ENCODE measurements at regions not wholly inside any gene's neighbourhood (a gene's known extent, or its start where the extent isn't known, plus 50 kb on each side); places are given as distances from the start of the nearest gene placed in this dataset.
"Not testable (repeated sequence)": the region's sequence is repeated elsewhere in the genome, so short reads cannot be mapped to it uniquely, and the experiment has no call there.

DNA sequence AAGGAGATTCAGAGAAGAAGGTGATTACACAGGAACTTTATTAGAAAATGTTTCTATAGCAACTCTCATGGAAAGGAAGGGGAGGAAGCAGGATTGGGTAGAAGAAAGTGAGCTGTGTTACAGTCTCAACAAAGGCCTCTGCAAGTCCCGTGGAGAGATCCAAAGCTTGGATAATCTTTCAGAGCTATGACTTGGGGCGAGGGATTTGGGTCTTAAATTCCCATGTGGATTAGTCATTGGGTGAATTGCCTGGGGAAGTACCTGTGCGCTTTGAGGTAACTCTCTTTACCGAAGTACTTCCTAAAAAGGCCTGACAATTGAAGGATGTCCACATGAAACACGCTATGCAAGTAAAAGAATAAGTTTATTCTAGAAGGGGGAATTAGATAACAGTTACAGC is 133.8 kb upstream of the ANKRD50 start:
- ChIA-PET CTCF (no interaction called here), POLR2A (no interaction called here)

GRCh38 chr4:124839786-124840390 is 127.4 kb upstream of the ANKRD50 start:
- ChIA-PET CTCF (interaction anchor here (0.6 kb wide), 1 partner anchor 17 kb away, joined by 3 read pairs; no protein-coding TSS in a partner anchor), POLR2A (no interaction called here)

- ChIA-PET POLR2A (no interaction called here), CTCF (no interaction called here)
Observed at GRCh38 chr4:124833831-124834505, 121.4 kb upstream of the ANKRD50 start.

DNA sequence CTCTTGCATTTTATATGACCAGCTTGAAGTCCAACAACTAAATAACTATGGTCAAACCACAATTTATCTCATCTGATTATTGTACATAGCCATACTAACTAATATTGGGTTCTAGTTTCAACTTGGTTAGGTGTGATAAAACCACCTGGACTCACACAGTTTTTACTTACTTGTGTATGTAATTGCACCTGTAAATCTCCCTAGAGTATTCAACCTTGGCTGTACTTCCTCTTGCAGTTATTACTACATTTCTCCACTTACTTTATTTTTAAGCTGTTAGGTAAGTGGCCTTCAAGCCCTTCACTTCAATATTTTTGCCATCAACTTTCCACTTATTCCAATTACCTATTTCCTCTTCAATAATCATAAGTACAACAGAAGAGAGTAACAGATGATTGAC is 115.8 kb upstream of the ANKRD50 start:
- CTCF ChIA-PET: no interaction called here
- POLR2A ChIA-PET: no interaction called here

DNA sequence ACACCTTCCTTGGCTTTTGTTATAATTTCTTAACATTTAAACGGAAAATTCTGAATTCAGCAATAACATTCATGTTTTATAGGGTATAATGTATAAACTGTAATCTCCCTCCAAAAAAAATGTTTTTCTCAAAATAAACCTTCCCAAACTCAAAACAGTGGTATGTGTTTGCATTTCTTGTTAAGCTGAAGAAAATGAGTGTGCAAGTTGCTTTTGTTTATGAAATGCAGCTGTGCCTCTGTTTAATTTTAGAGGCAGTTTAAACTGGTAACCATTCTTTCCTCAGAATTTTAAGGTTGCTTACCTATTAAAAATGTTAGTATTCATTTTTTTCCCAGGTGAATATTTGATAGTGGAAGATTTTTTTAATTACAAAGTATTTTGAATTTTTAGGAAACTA is 105.0 kb upstream of the ANKRD50 start:
- POLR2A ChIA-PET: no interaction called here
- CTCF ChIA-PET: no interaction called here

DNA sequence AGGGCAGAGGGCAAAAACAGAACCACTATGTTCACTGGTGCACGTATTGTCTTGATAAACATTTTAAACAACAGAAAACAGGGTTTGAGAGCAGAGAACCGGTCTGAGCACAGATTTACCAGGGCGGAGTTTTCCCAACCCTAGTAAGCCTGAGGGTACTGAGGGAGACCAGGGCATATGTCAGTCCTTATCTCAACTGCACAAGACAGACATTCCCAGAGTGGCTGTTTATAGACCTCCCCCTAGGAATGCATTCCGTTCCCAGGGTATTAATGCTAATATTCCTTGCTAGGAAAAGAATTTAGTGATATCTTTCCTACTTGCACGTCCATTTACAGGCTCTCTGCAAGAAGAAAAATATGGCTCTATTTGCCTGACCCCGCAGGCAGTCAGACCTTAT is 99.7 kb upstream of the ANKRD50 start:
- POLR2A ChIA-PET: not testable (repeated sequence)

GRCh38 chr4:124810827-124811226 is 98.3 kb upstream of the ANKRD50 start:
- CTCF ChIA-PET: no interaction called here
- POLR2A ChIA-PET: no interaction called here

More for the DNA sequence above, 99.7 kb upstream of the ANKRD50 start:
- CTCF ChIA-PET: not testable (repeated sequence)

DNA sequence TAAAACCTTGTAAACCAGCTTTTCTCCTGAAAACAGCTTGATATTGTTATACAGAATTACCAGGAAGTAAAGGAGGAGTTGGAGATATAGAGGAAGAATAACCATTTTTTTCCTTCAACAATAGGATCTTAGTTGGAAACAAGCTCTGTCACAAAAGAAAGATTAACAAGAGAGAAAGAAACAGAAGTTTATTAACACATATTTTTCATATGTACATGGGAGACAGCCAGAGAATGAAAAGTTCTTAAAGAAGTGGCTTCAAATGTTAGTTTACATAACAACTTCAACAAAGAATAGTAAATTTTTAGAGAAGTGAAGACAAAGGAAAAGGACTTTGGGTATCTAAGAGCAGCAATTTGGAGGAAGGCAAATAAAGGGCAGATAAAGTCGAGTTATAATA is 94.9 kb upstream of the ANKRD50 start:
- CTCF ChIA-PET: no interaction called here
- POLR2A ChIA-PET: no interaction called here

- CTCF ChIA-PET: no interaction called here
- POLR2A ChIA-PET: no interaction called here
Observed at GRCh38 chr4:124806403-124806802, 93.9 kb upstream of the ANKRD50 start.

- POLR2A ChIA-PET: no interaction called here
- CTCF ChIA-PET: no interaction called here
Observed at GRCh38 chr4:124804584-124804983, 92.1 kb upstream of the ANKRD50 start.

GRCh38 chr4:124804041-124804440 is 91.5 kb upstream of the ANKRD50 start:
- ChIA-PET POLR2A (no interaction called here), CTCF (no interaction called here)

GRCh38 chr4:124803641-124804040 is 91.1 kb upstream of the ANKRD50 start:
- POLR2A ChIA-PET: no interaction called here
- CTCF ChIA-PET: no interaction called here

GRCh38 chr4:124803026-124803425 is 90.5 kb upstream of the ANKRD50 start:
- POLR2A ChIA-PET: no interaction called here
- CTCF ChIA-PET: no interaction called here

DNA sequence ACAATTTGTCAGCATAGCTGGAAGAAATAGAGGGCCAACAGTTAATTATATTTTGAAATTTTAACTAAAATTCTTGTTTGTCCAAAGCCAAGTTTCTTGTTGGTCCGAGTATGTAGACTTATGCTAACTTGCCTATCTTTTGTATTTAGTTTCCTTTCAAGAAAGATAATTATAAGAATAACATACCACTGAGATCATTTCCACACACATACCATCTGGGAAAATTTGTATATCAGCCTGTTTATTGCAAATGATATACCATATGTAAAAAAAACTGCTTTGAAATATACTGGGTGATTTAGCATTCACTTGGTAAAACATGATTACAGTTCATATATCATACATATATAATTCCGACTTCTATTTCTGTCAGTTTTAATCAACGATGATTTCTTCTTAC is 84.7 kb upstream of the ANKRD50 start:
- POLR2A ChIA-PET: no interaction called here
- CTCF ChIA-PET: no interaction called here

DNA sequence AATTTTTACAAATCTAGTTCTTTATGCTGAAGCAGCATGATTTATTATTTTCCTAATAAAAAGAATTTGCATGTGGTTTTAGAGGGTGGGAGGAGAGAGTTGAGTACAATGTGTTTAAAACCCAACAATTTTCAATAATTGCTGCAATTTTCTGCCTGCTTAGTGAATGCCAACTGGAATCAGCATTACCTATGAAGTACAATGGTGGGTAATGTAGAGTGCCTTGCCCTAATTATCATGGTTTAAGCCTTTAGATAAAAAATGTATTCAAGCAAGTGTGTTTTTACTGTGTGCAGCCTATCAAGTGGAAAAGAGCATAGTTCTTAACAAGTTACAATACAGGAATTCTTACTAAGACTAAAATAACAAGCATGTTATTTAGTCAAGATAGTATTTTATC is 77.9 kb upstream of the ANKRD50 start:
- POLR2A ChIA-PET: no interaction called here
- CTCF ChIA-PET: no interaction called here

GRCh38 chr4:124786634-124787033 is 74.1 kb upstream of the ANKRD50 start:
- CTCF ChIA-PET: no interaction called here
- POLR2A ChIA-PET: no interaction called here

- CTCF ChIA-PET: no interaction called here
- POLR2A ChIA-PET: no interaction called here
Observed at GRCh38 chr4:124785645-124786044, 73.1 kb upstream of the ANKRD50 start.

DNA sequence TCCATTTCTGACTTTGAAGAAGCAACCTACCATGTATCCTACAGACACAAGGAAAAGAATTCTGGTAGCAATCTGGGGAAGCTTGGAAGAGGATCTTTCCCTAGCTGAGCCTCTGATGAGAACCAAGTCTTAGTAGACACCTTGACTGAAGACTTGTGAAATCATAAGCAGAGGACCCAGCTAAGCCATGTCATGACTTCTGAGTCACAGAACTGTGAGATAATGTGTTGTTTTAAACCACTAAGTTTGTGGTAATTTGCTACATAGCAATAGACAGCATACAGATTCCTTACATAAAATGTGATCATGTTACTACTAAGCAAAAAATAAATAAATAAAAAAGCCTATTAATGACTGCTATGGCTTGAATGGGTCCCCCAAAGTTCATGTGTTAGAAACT is 71.3 kb upstream of the ANKRD50 start:
- ChIA-PET CTCF (no interaction called here), POLR2A (no interaction called here)

DNA sequence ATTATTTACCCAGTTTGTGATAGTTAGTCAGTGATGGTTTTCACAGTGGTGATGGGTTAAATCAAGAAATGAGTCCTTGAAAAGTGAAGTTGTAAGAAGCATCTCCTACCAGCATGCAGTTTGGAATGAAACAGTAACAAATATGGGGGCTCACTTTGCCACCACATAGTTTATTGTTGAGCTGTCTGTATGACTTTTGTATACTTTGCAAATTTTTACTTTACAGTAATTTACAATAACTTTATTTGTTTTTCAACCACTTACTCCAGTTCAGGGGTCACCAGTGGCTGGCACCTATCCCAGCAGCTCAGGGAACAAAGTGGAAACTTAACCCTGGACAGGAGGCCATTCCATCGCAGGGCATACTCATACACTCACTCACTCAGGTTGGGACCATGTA is 64.5 kb upstream of the ANKRD50 start:
- ChIA-PET CTCF (no interaction called here), POLR2A (no interaction called here)

DNA sequence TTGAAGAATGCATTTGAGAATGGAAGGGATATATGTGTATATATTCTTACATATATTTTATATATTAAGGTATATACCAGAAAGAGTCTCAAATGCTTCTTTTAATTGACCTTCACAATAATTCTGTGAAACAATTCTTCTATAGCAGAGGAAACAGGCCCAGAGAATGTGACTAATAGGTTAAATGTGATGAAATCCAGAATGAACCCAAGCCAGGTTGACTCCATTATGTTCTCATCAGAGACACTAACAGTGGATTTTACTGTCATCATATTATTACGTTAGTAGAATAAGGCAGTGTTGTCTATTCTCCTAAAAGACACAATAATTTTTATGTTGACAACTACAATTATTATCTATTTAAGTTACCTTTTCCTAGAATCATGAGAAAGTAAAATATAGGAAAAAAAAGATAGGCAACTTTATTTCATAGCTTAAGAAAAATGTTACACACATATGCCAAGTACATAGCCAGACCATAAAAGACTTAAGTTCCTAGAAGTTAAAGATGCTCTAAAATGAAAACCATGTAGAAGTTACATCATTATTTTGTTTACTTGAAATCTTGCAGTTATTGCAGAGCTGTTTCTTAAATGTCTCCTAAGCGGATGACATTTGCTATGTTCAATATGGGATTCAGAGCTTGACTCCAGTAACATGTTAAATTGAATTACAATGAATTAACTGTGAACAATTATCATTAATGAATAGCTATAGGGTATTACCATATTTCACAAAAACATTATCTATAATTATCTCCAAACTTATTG is 56.2 kb upstream of the ANKRD50 start:
- ChIA-PET CTCF (no interaction called here), POLR2A (no interaction called here)

GRCh38 chr4:124762956-124763355 is 50.4 kb upstream of the ANKRD50 start:
- ChIA-PET CTCF (no interaction called here), POLR2A (no interaction called here)

Measured in activated CD8-positive, alpha-beta memory T cell treated with anti-CD3 and anti-CD28 coated beads for 36 hours (primary cell).